ENCODE measurements at regions not wholly inside any gene's neighbourhood (a gene's known extent, or its start where the extent isn't known, plus 50 kb on each side); places are given as distances from the start of the nearest gene placed in this dataset.

DNA sequence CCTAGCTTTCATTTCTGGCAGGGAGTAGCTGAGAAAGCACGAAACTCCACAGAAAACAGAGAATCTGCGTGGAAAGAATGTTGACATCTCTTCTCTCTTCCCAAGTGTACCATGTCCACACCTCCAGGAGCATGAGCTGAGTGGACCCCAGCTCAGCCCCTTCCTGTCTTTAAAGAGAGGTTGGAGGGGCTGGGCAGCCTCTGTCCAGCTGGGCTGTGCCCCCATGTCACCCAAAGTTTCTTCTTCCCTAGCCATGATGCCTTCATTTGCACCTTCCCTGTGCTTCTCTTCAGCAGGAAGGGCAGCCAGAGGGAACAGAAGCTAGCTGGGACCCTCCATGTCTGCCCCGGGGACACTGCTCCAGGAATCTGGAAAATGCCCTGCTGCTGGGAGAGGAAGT is 655.0 kb upstream of the DEFB115 start:
- POLR2A ChIA-PET (ENCODE audit: unreplicated experiment) = no interaction called here
- dilution Hi-C loops (cut with HindIII; ENCODE audit: low sequenced_read_pairs, unreplicated experiment) = no loop called here

More for the DNA sequence above, 655.0 kb upstream of the DEFB115 start:
- no CpG with 5 or more reads among the region's 3 CpGs for WGBS, 2 experiments (ENCODE audit: extremely low coverage in 2 of 2, insufficient read length in 1 of 2)
- H2AK9ac ChIP-seq (replicated peaks; ENCODE audit: low read depth, low read length, poor library complexity) = no peak overlapping the region
- no peak overlapping the region for H2BK15ac ChIP-seq (ENCODE audit: low read depth, low read length)
- H3K27me3 ChIP-seq (ENCODE audit: control insufficient read depth, insufficient read depth, low read length) = no peaks in the 10 kb centered on the region
- no peak overlapping the region for H4K91ac ChIP-seq (ENCODE audit: insufficient read depth, low read depth, low read length)
- no peaks in the 10 kb centered on the region for H4K20me1 ChIP-seq (ENCODE audit: insufficient read depth, low read length)
- H2BK20ac ChIP-seq (ENCODE audit: low read depth, low read length) = no peak overlapping the region
- no peak overlapping the region for H3K4me2 ChIP-seq (ENCODE audit: low read depth, low read length)
- CTCF ChIA-PET = no interaction called here
- H3K18ac ChIP-seq (ENCODE audit: low read depth, low read length) = no peak overlapping the region
- no peak overlapping the region for H2AFZ ChIP-seq (replicated peaks; ENCODE audit: low read length, poor library complexity)
- no peak overlapping the region for H4K8ac ChIP-seq (ENCODE audit: low read depth in 2 of 2, low read length in 2 of 2)
- in situ Hi-C loops (cut with MboI; ENCODE audit: low sequenced_read_pairs) = no loop called here
- no peak overlapping the region for H2AK5ac ChIP-seq (ENCODE audit: low read depth, low read length)
- no peak overlapping the region for H4K5ac ChIP-seq (ENCODE audit: low read depth, low read length)
- H3K4me3 ChIP-seq (ENCODE audit: insufficient read depth, low read depth, low read length) = no peak overlapping the region
- H3K9ac ChIP-seq (ENCODE audit: low read depth, low read length) = no peak overlapping the region
- H3K36me3 ChIP-seq (ENCODE audit: control insufficient read depth, insufficient read depth, low read length) = no peaks in the 10 kb centered on the region
- H3K56ac ChIP-seq (ENCODE audit: extremely low read depth, insufficient read depth, low read length) = no peak overlapping the region
- DNase-seq (no peak), ATAC-seq (ENCODE audit: low read depth) (no peak)
- H3K9me1 ChIP-seq (ENCODE audit: insufficient read depth, low read length) = no peaks in the 10 kb centered on the region
- no peak overlapping the region for H3K4ac ChIP-seq (ENCODE audit: low read depth, low read length)
- no peak overlapping the region for H3K27ac ChIP-seq (ENCODE audit: insufficient read depth, low read length)
- H3K23ac ChIP-seq (ENCODE audit: low read depth, low read length) = no peak overlapping the region
- intact Hi-C loops (cut with micrococcal nuclease) = no loop called here
- BruUV-seq (replicated peaks) = no TSS peak
- TF ChIP-seq RCOR1 (IDR thresholded peaks at IDR 0.05; ENCODE audit: insufficient replicate concordance, low read length) (no peak), CTCF (conservative IDR thresholded peaks at IDR 0.05; ENCODE audit: low read depth, low read length) (no peak), MXI1 (IDR thresholded peaks at IDR 0.05; ENCODE audit: borderline replicate concordance, low read depth, low read length) (no peak), MAZ (IDR thresholded peaks at IDR 0.05; ENCODE audit: borderline replicate concordance, low read depth, low read length) (no peak), CEBPB (IDR thresholded peaks at IDR 0.05; ENCODE audit: low read depth, low read length) (no peak), USF2 (IDR thresholded peaks at IDR 0.05; ENCODE audit: low read depth, low read length) (no peak), NFE2L2 (IDR thresholded peaks at IDR 0.05; ENCODE audit: low read depth, low read length) (no peak), SMC3 (IDR thresholded peaks at IDR 0.05; ENCODE audit: low read depth, low read length) (no peak), POLR2A (IDR thresholded peaks at IDR 0.05; ENCODE audit: low read depth, low read length) (no peak), MAFK (IDR thresholded peaks at IDR 0.05; ENCODE audit: low read depth, low read length) (no peak), RFX5 (IDR thresholded peaks at IDR 0.05; ENCODE audit: low read depth, low read length) (no peak), BHLHE40 (IDR thresholded peaks at IDR 0.05; ENCODE audit: low read depth, low read length) (no peak), FOS (IDR thresholded peaks at IDR 0.05; ENCODE audit: low read depth, low read length) (no peak)
- TF ChIP-seq, protein P1, sequence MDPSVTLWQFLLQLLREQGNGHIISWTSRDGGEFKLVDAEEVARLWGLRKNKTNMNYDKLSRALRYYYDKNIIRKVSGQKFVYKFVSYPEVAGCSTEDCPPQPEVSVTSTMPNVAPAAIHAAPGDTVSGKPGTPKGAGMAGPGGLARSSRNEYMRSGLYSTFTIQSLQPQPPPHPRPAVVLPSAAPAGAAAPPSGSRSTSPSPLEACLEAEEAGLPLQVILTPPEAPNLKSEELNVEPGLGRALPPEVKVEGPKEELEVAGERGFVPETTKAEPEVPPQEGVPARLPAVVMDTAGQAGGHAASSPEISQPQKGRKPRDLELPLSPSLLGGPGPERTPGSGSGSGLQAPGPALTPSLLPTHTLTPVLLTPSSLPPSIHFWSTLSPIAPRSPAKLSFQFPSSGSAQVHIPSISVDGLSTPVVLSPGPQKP (IDR thresholded peaks at IDR 0.05; ENCODE audit: borderline replicate concordance, low read depth, low read length) = no peak
- no peak overlapping the region for H2BK5ac ChIP-seq (ENCODE audit: low read depth, low read length, poor library complexity, severe bottlenecking)
- no peaks in the 10 kb centered on the region for H3K79me1 ChIP-seq (ENCODE audit: low read depth in 1 of 2, low read length in 2 of 2)
- no peaks in the 10 kb centered on the region for H3K4me1 ChIP-seq (ENCODE audit: control insufficient read depth, insufficient read depth, low read length)
- peaks cover 20% of the 10 kb centered on the region for H3K9me3 ChIP-seq (ENCODE audit: control insufficient read depth, insufficient read depth, low read length)
- no peak overlapping the region for H2BK120ac ChIP-seq (ENCODE audit: low read depth, low read length)
- no peak overlapping the region for H3K14ac ChIP-seq (replicated peaks; ENCODE audit: low read depth, low read length)
